Fibroblast of mammary gland (primary cell): ENCODE measurements at regions not wholly inside any gene's neighbourhood (a gene's known extent, or its start where the extent isn't known, plus 50 kb on each side); places are given as distances from the start of the nearest gene placed in this dataset.

Source experiments
- DNase-seq: peaks from one replicate; pipeline ENCODE4 v3.0.0-alpha.2; 2010; ENCODE audit warnings: low read depth
- H3K4me3 ChIP-seq: 2 replicates; pipeline ENCODE4 v1.5.1; 2011; ENCODE audit warnings: low read depth, mild to moderate bottlenecking, low read length, moderate library complexity; ENCODE audit not compliant: control insufficient read depth
- CTCF ChIP-seq: conservative IDR thresholded peaks from 2 replicates; pipeline ENCODE4 v1.5.1; 2011; ENCODE audit warnings: low read depth, low read length, inconsistent platforms; ENCODE audit not compliant: control insufficient read depth, insufficient read depth

- no peak for TF ChIP-seq CTCF
- peak; percentile 64 for DNase-seq
These were observed 990.9 kb upstream of the ACVR2A start for GRCh38 chr2:146853741-146854444.

GRCh38 chr2:146852661-146853060 lies 992.2 kb upstream of the ACVR2A start:
- TF ChIP-seq CTCF: no peak

More at GRCh38 chr2:146853741-146854444, 990.9 kb upstream of the ACVR2A start:
- no peak overlapping the region for H3K4me3 ChIP-seq

GRCh38 chr2:146850746-146851145 lies 994.1 kb upstream of the ACVR2A start:
- no peak overlapping the region for H3K4me3 ChIP-seq
- TF ChIP-seq CTCF: no peak
- DNase-seq: peak; percentile 10

More at GRCh38 chr2:146852661-146853060, 992.2 kb upstream of the ACVR2A start:
- DNase-seq: no peak
- no peak overlapping the region for H3K4me3 ChIP-seq

GRCh38 chr2:146847846-146848245 lies 997.0 kb upstream of the ACVR2A start:
- TF ChIP-seq CTCF: no peak
- peak; percentile 67 for DNase-seq

GRCh38 chr2:146844226-146844990 lies 1000.4 kb upstream of the ACVR2A start:
- H3K4me3 ChIP-seq: no peak overlapping the region
- peak; percentile 94 for DNase-seq

More at GRCh38 chr2:146847846-146848245, 997.0 kb upstream of the ACVR2A start:
- H3K4me3 ChIP-seq: no peak overlapping the region

GRCh38 chr2:146837857-146838256 lies 1007.0 kb upstream of the ACVR2A start:
- peak; percentile 40 for DNase-seq
- no peak overlapping the region for H3K4me3 ChIP-seq
- no peak for TF ChIP-seq CTCF

More at GRCh38 chr2:146844226-146844990, 1000.4 kb upstream of the ACVR2A start:
- no peak for TF ChIP-seq CTCF
